Upper lobe of left lung (tissue), 4 donors: ENCODE measurements at regions not wholly inside any gene's neighbourhood (a gene's known extent, or its start where the extent isn't known, plus 50 kb on each side); places are given as distances from the start of the nearest gene placed in this dataset.

Source experiments
- CTCF ChIP-seq, 6 experiments: fragments of 450-650 bp in 4 of 6; fragments of 200-600 bp in 2 of 6; sonication (generic) in 2 of 6; IDR thresholded peaks; one replicate each; pipeline ENCODE4 v1.5.1; 2016 to 2019; ENCODE audit warnings: antibody characterized with exemption in 6 of 6
- POLR2A ChIP-seq, 4 donors: fragments of 450-650 bp; IDR thresholded peaks; one replicate each; pipeline ENCODE4 v1.5.1; 2016 to 2017; ENCODE audit warnings: antibody characterized with exemption in 4 of 4, mild to moderate bottlenecking in 2 of 4
- POLR2AphosphoS5 ChIP-seq, 2 donors: sonication (generic); formaldehyde crosslinking; IDR thresholded peaks; one replicate each; pipeline ENCODE4 v1.5.1; 2017; ENCODE audit warnings: antibody characterized with exemption in 2 of 2

- no peak for TF ChIP-seq CTCF (IDR thresholded peaks at IDR 0.05)
- TF ChIP-seq POLR2AphosphoS5 (IDR thresholded peaks at IDR 0.05): no peak
- no peak for TF ChIP-seq POLR2A (IDR thresholded peaks at IDR 0.05)
Observed at GRCh38 chr3:34727700-34728099, 911.6 kb upstream of the ARPP21 start.
